ENCODE measurements at regions not wholly inside any gene's neighbourhood (a gene's known extent, or its start where the extent isn't known, plus 50 kb on each side); places are given as distances from the start of the nearest gene placed in this dataset.

- TF ChIP-seq EP300 (IDR thresholded peaks at IDR 0.05) (no peak), POLR2A (IDR thresholded peaks at IDR 0.05) (no peak), CTCF (IDR thresholded peaks at IDR 0.05) (no peak), POLR2AphosphoS5 (IDR thresholded peaks at IDR 0.05) (no peak)
- WGBS: 100% methylated on average over 1 of the region's 1 CpG
- DNase-seq (ENCODE audit: low spot score in 2 of 2): no peak
Observed at GRCh38 chr1:82875170-82875569, 1074.4 kb downstream of the ADGRL2 start.

GRCh38 chr1:82874041-82874440, 1073.3 kb downstream of the ADGRL2 start:
- Histone ChIP-seq H3K4me1 (no peaks in the 10 kb centered on the region), H3K36me3 (no peaks in the 10 kb centered on the region), H3K9me3 (no peaks in the 10 kb centered on the region), H3K27ac (no peak overlapping the region), H3K4me3 (no peak overlapping the region), H3K27me3 (no peaks in the 10 kb centered on the region)
- no peak for DNase-seq (ENCODE audit: low spot score in 2 of 2)
- TF ChIP-seq POLR2A (IDR thresholded peaks at IDR 0.05) (no peak), CTCF (IDR thresholded peaks at IDR 0.05) (no peak), POLR2AphosphoS5 (IDR thresholded peaks at IDR 0.05) (no peak), EP300 (IDR thresholded peaks at IDR 0.05) (no peak)

More at GRCh38 chr1:82875170-82875569, 1074.4 kb downstream of the ADGRL2 start:
- Histone ChIP-seq H3K4me1 (no peaks in the 10 kb centered on the region), H3K9me3 (no peaks in the 10 kb centered on the region), H3K4me3 (no peak overlapping the region), H3K36me3 (no peaks in the 10 kb centered on the region), H3K27me3 (no peaks in the 10 kb centered on the region), H3K27ac (no peak overlapping the region)

GRCh38 chr1:82870332-82870731, 1069.6 kb downstream of the ADGRL2 start:
- no peak for DNase-seq (ENCODE audit: low spot score in 2 of 2)
- Histone ChIP-seq H3K4me1 (no peaks in the 10 kb centered on the region), H3K27me3 (no peaks in the 10 kb centered on the region), H3K4me3 (no peak overlapping the region), H3K27ac (no peak overlapping the region), H3K36me3 (no peaks in the 10 kb centered on the region), H3K9me3 (no peaks in the 10 kb centered on the region)
- TF ChIP-seq EP300 (IDR thresholded peaks at IDR 0.05) (no peak), CTCF (IDR thresholded peaks at IDR 0.05) (no peak), POLR2AphosphoS5 (IDR thresholded peaks at IDR 0.05) (no peak), POLR2A (IDR thresholded peaks at IDR 0.05) (no peak)
- 96% methylated on average over 2 of the region's 2 CpGs for WGBS

GRCh38 chr1:82867781-82868180, 1067.0 kb downstream of the ADGRL2 start:
- Histone ChIP-seq H3K36me3 (no peaks in the 10 kb centered on the region), H3K4me1 (no peaks in the 10 kb centered on the region), H3K27me3 (no peaks in the 10 kb centered on the region), H3K27ac (no peak overlapping the region), H3K4me3 (no peak overlapping the region), H3K9me3 (no peaks in the 10 kb centered on the region)
- DNase-seq (ENCODE audit: low spot score in 2 of 2): no peak
- TF ChIP-seq POLR2AphosphoS5 (IDR thresholded peaks at IDR 0.05) (no peak), CTCF (IDR thresholded peaks at IDR 0.05) (no peak), EP300 (IDR thresholded peaks at IDR 0.05) (no peak), POLR2A (IDR thresholded peaks at IDR 0.05) (no peak)
- 79% methylated on average over 4 of the region's 4 CpGs for WGBS

- no peaks in the 10 kb centered on the region for H3K9me3 ChIP-seq
- no peaks in the 10 kb centered on the region for H3K4me1 ChIP-seq
- WGBS: 92% methylated on average over 2 of the region's 2 CpGs
- no peaks in the 10 kb centered on the region for H3K36me3 ChIP-seq
- H3K27me3 ChIP-seq: no peaks in the 10 kb centered on the region
- H3K27ac ChIP-seq: no peak overlapping the region
- TF ChIP-seq EP300 (IDR thresholded peaks at IDR 0.05) (no peak), CTCF (IDR thresholded peaks at IDR 0.05) (no peak), POLR2AphosphoS5 (IDR thresholded peaks at IDR 0.05) (no peak), POLR2A (IDR thresholded peaks at IDR 0.05) (no peak)
- DNase-seq (ENCODE audit: low spot score in 2 of 2): no peak
- no peak overlapping the region for H3K4me3 ChIP-seq
Observed at GRCh38 chr1:82861749-82862148, 1061.0 kb downstream of the ADGRL2 start.

Measured in suprapubic skin (tissue), 4 donors.